Vagina (tissue), 2 donors: ENCODE measurements at regions not wholly inside any gene's neighbourhood (a gene's known extent, or its start where the extent isn't known, plus 50 kb on each side); places are given as distances from the start of the nearest gene placed in this dataset.

ENCODE experiments used
- POLR2A ChIP-seq, 2 donors: fragments of 450-650 bp; IDR thresholded peaks; one replicate each; pipeline ENCODE4 v1.6.1; 2017; ENCODE audit warnings: antibody characterized with exemption in 2 of 2, mild to moderate bottlenecking in 2 of 2, moderate library complexity in 2 of 2
- TF ChIP-seq, protein P1 (sequence below), 3 experiments: fragments of 450-650 bp in 2 of 3; fragments of 200-600 bp in 1 of 3; sonication (generic) in 1 of 3; IDR thresholded peaks; one replicate each; pipeline ENCODE4 v1.5.1; 2017 to 2019; ENCODE audit warnings: antibody characterized with exemption in 3 of 3, mild to moderate bottlenecking in 2 of 3, moderate library complexity in 2 of 3

DNA sequence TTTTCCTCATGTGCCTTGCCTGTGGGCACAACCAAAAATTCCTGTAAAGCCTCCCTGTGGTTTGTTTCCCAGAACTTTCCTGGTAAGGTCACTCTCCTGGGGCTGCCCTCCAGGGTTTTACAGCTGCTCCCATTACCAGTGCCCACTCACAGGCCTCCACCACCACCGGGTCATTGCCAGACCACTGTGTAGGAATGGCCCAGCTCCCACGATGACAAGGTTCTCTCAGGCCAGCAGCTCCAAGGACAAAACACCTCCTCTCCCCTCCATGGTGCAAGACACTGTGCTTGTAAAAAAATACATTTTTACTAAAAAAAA, 96.1 kb upstream of the AKIP1 start:
- TF ChIP-seq, protein P1, sequence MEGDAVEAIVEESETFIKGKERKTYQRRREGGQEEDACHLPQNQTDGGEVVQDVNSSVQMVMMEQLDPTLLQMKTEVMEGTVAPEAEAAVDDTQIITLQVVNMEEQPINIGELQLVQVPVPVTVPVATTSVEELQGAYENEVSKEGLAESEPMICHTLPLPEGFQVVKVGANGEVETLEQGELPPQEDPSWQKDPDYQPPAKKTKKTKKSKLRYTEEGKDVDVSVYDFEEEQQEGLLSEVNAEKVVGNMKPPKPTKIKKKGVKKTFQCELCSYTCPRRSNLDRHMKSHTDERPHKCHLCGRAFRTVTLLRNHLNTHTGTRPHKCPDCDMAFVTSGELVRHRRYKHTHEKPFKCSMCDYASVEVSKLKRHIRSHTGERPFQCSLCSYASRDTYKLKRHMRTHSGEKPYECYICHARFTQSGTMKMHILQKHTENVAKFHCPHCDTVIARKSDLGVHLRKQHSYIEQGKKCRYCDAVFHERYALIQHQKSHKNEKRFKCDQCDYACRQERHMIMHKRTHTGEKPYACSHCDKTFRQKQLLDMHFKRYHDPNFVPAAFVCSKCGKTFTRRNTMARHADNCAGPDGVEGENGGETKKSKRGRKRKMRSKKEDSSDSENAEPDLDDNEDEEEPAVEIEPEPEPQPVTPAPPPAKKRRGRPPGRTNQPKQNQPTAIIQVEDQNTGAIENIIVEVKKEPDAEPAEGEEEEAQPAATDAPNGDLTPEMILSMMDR (IDR thresholded peaks at IDR 0.05), result no peak
- TF ChIP-seq POLR2A (IDR thresholded peaks at IDR 0.05), result no peak
